IMR-90 (cell line): ENCODE measurements at regions not wholly inside any gene's neighbourhood (a gene's known extent, or its start where the extent isn't known, plus 50 kb on each side); places are given as distances from the start of the nearest gene placed in this dataset.

Experiments used
- ATAC-seq: fragments of 200-7000 bp; cut with Tn5 transposase; 2 replicates; pipeline ENCODE4 v1.9.1; 2020; ENCODE audit warnings: low read depth, mild to moderate bottlenecking, moderate library complexity
- BruUV-seq: library from RNA; stranded (reverse); fragments of 400-500 nt; replicated peaks from 2 replicates; lab custom pipeline; 2021; lab: Mats Ljungman, UMichigan
- CTCF ChIA-PET: fragments of 300-600 bp; formaldehyde crosslinking; extraction: SDS; loops from one replicate; lab custom pipeline; 2021; ENCODE audit warnings: antibody characterized with exemption; lab: Yijun Ruan, JAX
- POLR2A ChIA-PET: fragments of 300-600 bp; sonication (Branson Sonifier 250); formaldehyde crosslinking; loops from one replicate; lab custom pipeline; 2022; ENCODE audit warnings: antibody characterized with exemption; ENCODE audit not compliant: unreplicated experiment; lab: Charles Lee
- DNase-seq: peaks from one replicate; pipeline ENCODE4 v3.0.0; 2013
- H2AFZ ChIP-seq: replicated peaks from 2 replicates; pipeline ENCODE3; 2013; ENCODE audit warnings: low read length, mild to moderate bottlenecking; ENCODE audit not compliant: poor library complexity
- H2AK5ac ChIP-seq: 2 replicates; pipeline ENCODE4 v1.6.1; 2013; ENCODE audit warnings: low read depth, low read length, inconsistent platforms
- H2AK9ac ChIP-seq: replicated peaks from 2 replicates; pipeline ENCODE3; 2013; ENCODE audit warnings: mild to moderate bottlenecking, low read depth, low read length, moderate library complexity; ENCODE audit not compliant: poor library complexity
- H2BK120ac ChIP-seq: 2 replicates; pipeline ENCODE4 v1.6.1; 2013; ENCODE audit warnings: low read depth, low read length, inconsistent platforms
- H2BK15ac ChIP-seq: 3 replicates; pipeline ENCODE4 v1.6.1; 2013; ENCODE audit warnings: low read depth, low read length, inconsistent platforms
- H2BK20ac ChIP-seq: 2 replicates; pipeline ENCODE4 v1.6.1; 2013; ENCODE audit warnings: low read depth, mild to moderate bottlenecking, inconsistent platforms, low read length, moderate library complexity
- H2BK5ac ChIP-seq: 2 replicates; pipeline ENCODE4 v1.6.1; 2013; ENCODE audit warnings: mild to moderate bottlenecking, low read depth, low read length, inconsistent platforms; ENCODE audit not compliant: poor library complexity, severe bottlenecking
- H3K14ac ChIP-seq: replicated peaks from 2 replicates; pipeline ENCODE4 v1.6.1; 2013; ENCODE audit warnings: low read depth, low read length, inconsistent platforms
- H3K18ac ChIP-seq: 2 replicates; pipeline ENCODE4 v1.6.1; 2013; ENCODE audit warnings: low read depth, low read length, control low read depth
- H3K23ac ChIP-seq: 2 replicates; pipeline ENCODE4 v1.6.1; 2013; ENCODE audit warnings: low read depth, low read length, inconsistent platforms
- H3K27ac ChIP-seq: 2 replicates; pipeline ENCODE4 v1.5.1; 2013; ENCODE audit warnings: mild to moderate bottlenecking, control low read depth, low read length; ENCODE audit not compliant: insufficient read depth
- H3K27me3 ChIP-seq: 2 replicates; pipeline ENCODE4 v1.6.1; 2013; ENCODE audit warnings: low read length; ENCODE audit not compliant: control insufficient read depth, insufficient read depth
- H3K36me3 ChIP-seq: 2 replicates; pipeline ENCODE4 v1.6.1; 2013; ENCODE audit warnings: low read length, mixed read lengths; ENCODE audit not compliant: control insufficient read depth, insufficient read depth
- H3K4ac ChIP-seq: 2 replicates; pipeline ENCODE4 v1.6.1; 2013; ENCODE audit warnings: low read depth, low read length, inconsistent platforms
- H3K4me1 ChIP-seq: 2 replicates; pipeline ENCODE4 v1.6.1; 2013; ENCODE audit warnings: low read length, mixed read lengths; ENCODE audit not compliant: control insufficient read depth, insufficient read depth
- H3K4me2 ChIP-seq: 2 replicates; pipeline ENCODE4 v1.6.1; 2013; ENCODE audit warnings: low read depth, mild to moderate bottlenecking, control low read depth, low read length, moderate library complexity
- H3K4me3 ChIP-seq: 2 replicates; pipeline ENCODE4 v1.5.1; 2013; ENCODE audit warnings: low read depth, mild to moderate bottlenecking, control low read depth, low read length, moderate library complexity; ENCODE audit not compliant: insufficient read depth
- H3K56ac ChIP-seq: 2 replicates; pipeline ENCODE4 v1.6.1; 2013; ENCODE audit warnings: low read length, inconsistent platforms; ENCODE audit not compliant: insufficient read depth; ENCODE audit errors: extremely low read depth
- H3K79me1 ChIP-seq, 2 experiments: 2 replicates each; pipeline ENCODE4 v1.6.1; 2013; ENCODE audit warnings: low read length in 2 of 2, inconsistent platforms in 1 of 2, low read depth in 1 of 2
- H3K9ac ChIP-seq: 2 replicates; pipeline ENCODE4 v1.6.1; 2013; ENCODE audit warnings: low read depth, low read length, control low read depth
- H3K9me1 ChIP-seq: 2 replicates; pipeline ENCODE4 v1.6.1; 2013; ENCODE audit warnings: low read length, inconsistent platforms; ENCODE audit not compliant: insufficient read depth
- H3K9me3 ChIP-seq: 2 replicates; pipeline ENCODE4 v1.6.1; 2013; ENCODE audit warnings: low read length; ENCODE audit not compliant: control insufficient read depth, insufficient read depth
- H4K20me1 ChIP-seq: 2 replicates; pipeline ENCODE4 v1.6.1; 2013; ENCODE audit warnings: low read length, inconsistent platforms; ENCODE audit not compliant: insufficient read depth
- H4K5ac ChIP-seq: 2 replicates; pipeline ENCODE4 v1.6.1; 2013; ENCODE audit warnings: mild to moderate bottlenecking, low read depth, low read length, control low read depth
- H4K8ac ChIP-seq, 2 experiments: 2 replicates each; pipeline ENCODE4 v1.6.1; 2013; ENCODE audit warnings: low read depth in 2 of 2, low read length in 2 of 2, control low read depth in 1 of 2, inconsistent platforms in 1 of 2
- H4K91ac ChIP-seq: 2 replicates; pipeline ENCODE4 v1.6.1; 2013; ENCODE audit warnings: low read depth, low read length, inconsistent platforms; ENCODE audit not compliant: insufficient read depth
- BHLHE40 ChIP-seq: fragments of 150-350 bp; IDR thresholded peaks from 2 replicates; pipeline ENCODE4 v1.6.1; 2016; ENCODE audit warnings: mild to moderate bottlenecking, low read depth, low read length
- CEBPB ChIP-seq: IDR thresholded peaks from 2 replicates; pipeline ENCODE4 v1.6.1; 2012; ENCODE audit warnings: low read depth, low read length, improper control_type of control experiment
- CHD1 ChIP-seq: IDR thresholded peaks from 2 replicates; pipeline ENCODE4 v1.6.1; 2012; ENCODE audit warnings: low read depth, low read length, improper control_type of control experiment
- ELK1 ChIP-seq: fragments of 150-350 bp; IDR thresholded peaks from 2 replicates; pipeline ENCODE4 v1.6.1; 2016; ENCODE audit warnings: low read depth, mild to moderate bottlenecking, low read length, moderate library complexity, borderline replicate concordance
- FOS ChIP-seq: fragments of 150-350 bp; IDR thresholded peaks from 2 replicates; pipeline ENCODE4 v1.6.1; 2016; ENCODE audit warnings: low read depth, low read length
- MAFK ChIP-seq: IDR thresholded peaks from 2 replicates; pipeline ENCODE4 v1.6.1; 2012; ENCODE audit warnings: low read depth, low read length, improper control_type of control experiment
- MAZ ChIP-seq: IDR thresholded peaks from 2 replicates; pipeline ENCODE4 v1.6.1; 2012; ENCODE audit warnings: low read depth, mild to moderate bottlenecking, low read length, improper control_type of control experiment, moderate library complexity, borderline replicate concordance
- MXI1 ChIP-seq: IDR thresholded peaks from 2 replicates; pipeline ENCODE4 v1.6.1; 2012; ENCODE audit warnings: low read depth, mild to moderate bottlenecking, low read length, moderate library complexity, borderline replicate concordance
- POLR2A ChIP-seq: IDR thresholded peaks from 2 replicates; pipeline ENCODE4 v1.6.1; 2012; ENCODE audit warnings: mild to moderate bottlenecking, low read depth, low read length
- RAD21 ChIP-seq: IDR thresholded peaks from 2 replicates; pipeline ENCODE4 v1.6.1; 2012; ENCODE audit warnings: low read length, improper control_type of control experiment
- RCOR1 ChIP-seq: IDR thresholded peaks from 2 replicates; pipeline ENCODE4 v1.6.1; 2012; ENCODE audit warnings: mild to moderate bottlenecking, low read length, improper control_type of control experiment; ENCODE audit not compliant: insufficient replicate concordance
- SMC3 ChIP-seq: fragments of 150-350 bp; IDR thresholded peaks from 2 replicates; pipeline ENCODE4 v1.6.1; 2016; ENCODE audit warnings: low read depth, mild to moderate bottlenecking, antibody characterized with exemption, low read length, moderate library complexity
- USF2 ChIP-seq: fragments of 150-350 bp; IDR thresholded peaks from 2 replicates; pipeline ENCODE4 v1.6.1; 2017; ENCODE audit warnings: mild to moderate bottlenecking, antibody characterized with exemption, low read length, low read depth
- WGBS, 2 experiments: methylation state at CpG; one replicate each; pipeline versions ENCODE4 v1.1.5 to v1.1.7; 2013; ENCODE audit warnings: missing lambda C conversion rate in 2 of 2; ENCODE audit not compliant: insufficient read length in 1 of 2; ENCODE audit errors: extremely low coverage in 2 of 2; 5-methylcytosine and 5-hydroxymethylcytosine counted together
- dilution Hi-C: fragments of 300-500 bp; cut with HindIII; formaldehyde crosslinking; loops from one replicate; pipeline ENCODE4 v1.14.3; 2018; ENCODE audit warnings: low sequenced_read_pairs; ENCODE audit not compliant: unreplicated experiment
- in situ Hi-C: fragments of 300-500 bp; cut with MboI; formaldehyde crosslinking; loops from 3 replicates; pipeline ENCODE4 v1.14.3; 2019; ENCODE audit warnings: low sequenced_read_pairs, inconsistent platforms, mixed read lengths
- intact Hi-C: fragments of 100-400 bp; cut with micrococcal nuclease; formaldehyde crosslinking; loops from 2 replicates; pipeline ENCODE4 v1.10.0; 2022
- TF ChIP-seq, protein P1 (sequence below): conservative IDR thresholded peaks from 2 replicates; pipeline ENCODE4 v1.5.1; 2012; ENCODE audit warnings: mild to moderate bottlenecking, low read depth, low read length, improper control_type of control experiment

- POLR2A ChIA-PET, result no interaction called here
- intact Hi-C loops (no loop called here), in situ Hi-C loops (no loop called here), dilution Hi-C loops (no loop called here)
- WGBS, 2 experiments, result no CpG with 5 or more reads among the region's 2 CpGs
- Histone ChIP-seq H3K27me3 (no peaks in the 10 kb centered on the region), H2BK120ac (no peak overlapping the region), H4K5ac (no peak overlapping the region), H3K9ac (no peak overlapping the region), H3K4me2 (no peak overlapping the region), H3K79me1 (no peaks in the 10 kb centered on the region), H3K18ac (no peak overlapping the region), H3K9me3 (no peaks in the 10 kb centered on the region), H4K8ac (no peak overlapping the region), H4K91ac (no peak overlapping the region), H4K20me1 (no peaks in the 10 kb centered on the region), H3K36me3 (no peaks in the 10 kb centered on the region), H2AK5ac (no peak overlapping the region), H3K4ac (no peak overlapping the region), H3K4me3 (no peak overlapping the region), H3K23ac (no peak overlapping the region), H2AFZ (no peak overlapping the region), H3K4me1 (no peaks in the 10 kb centered on the region), H2BK5ac (no peak overlapping the region), H3K27ac (no peak overlapping the region), H3K56ac (no peak overlapping the region), H2BK15ac (no peak overlapping the region), H2BK20ac (no peak overlapping the region), H3K14ac (no peak overlapping the region), H2AK9ac (no peak overlapping the region), H3K9me1 (no peaks in the 10 kb centered on the region)
- no TSS peak for BruUV-seq
- CTCF ChIA-PET, result no interaction called here
- TF ChIP-seq RAD21 (no peak), BHLHE40 (no peak), USF2 (no peak), SMC3 (no peak), MXI1 (no peak), ELK1 (no peak), RCOR1 (no peak), FOS (no peak), POLR2A (no peak), CEBPB (no peak), MAZ (no peak), CHD1 (no peak), MAFK (no peak)
- TF ChIP-seq, protein P1, sequence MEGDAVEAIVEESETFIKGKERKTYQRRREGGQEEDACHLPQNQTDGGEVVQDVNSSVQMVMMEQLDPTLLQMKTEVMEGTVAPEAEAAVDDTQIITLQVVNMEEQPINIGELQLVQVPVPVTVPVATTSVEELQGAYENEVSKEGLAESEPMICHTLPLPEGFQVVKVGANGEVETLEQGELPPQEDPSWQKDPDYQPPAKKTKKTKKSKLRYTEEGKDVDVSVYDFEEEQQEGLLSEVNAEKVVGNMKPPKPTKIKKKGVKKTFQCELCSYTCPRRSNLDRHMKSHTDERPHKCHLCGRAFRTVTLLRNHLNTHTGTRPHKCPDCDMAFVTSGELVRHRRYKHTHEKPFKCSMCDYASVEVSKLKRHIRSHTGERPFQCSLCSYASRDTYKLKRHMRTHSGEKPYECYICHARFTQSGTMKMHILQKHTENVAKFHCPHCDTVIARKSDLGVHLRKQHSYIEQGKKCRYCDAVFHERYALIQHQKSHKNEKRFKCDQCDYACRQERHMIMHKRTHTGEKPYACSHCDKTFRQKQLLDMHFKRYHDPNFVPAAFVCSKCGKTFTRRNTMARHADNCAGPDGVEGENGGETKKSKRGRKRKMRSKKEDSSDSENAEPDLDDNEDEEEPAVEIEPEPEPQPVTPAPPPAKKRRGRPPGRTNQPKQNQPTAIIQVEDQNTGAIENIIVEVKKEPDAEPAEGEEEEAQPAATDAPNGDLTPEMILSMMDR, result no peak
- DNase-seq (no peak), ATAC-seq (no peak)
Measured at GRCh38 chr2:63729831-63730230, 111.9 kb upstream of the UGP2 start.
